CD4-positive, alpha-beta T cell treated with Interleukin-4 for 4 hours (primary cell): ENCODE measurements at regions not wholly inside any gene's neighbourhood (a gene's known extent, or its start where the extent isn't known, plus 50 kb on each side); places are given as distances from the start of the nearest gene placed in this dataset.
"Not testable (repeated sequence)": the region's sequence is repeated elsewhere in the genome, so short reads cannot be mapped to it uniquely, and the experiment has no call there.

ENCODE experiments used
- DNase-seq: peaks from one replicate; pipeline ENCODE4 v3.0.0-alpha.2; 2020

- not testable (repeated sequence) for DNase-seq
These were observed 107.1 kb upstream of the TP53BP2 start for GRCh38 chr1:223952801-223953200.

GRCh38 chr1:223951551-223951950, 105.8 kb upstream of the TP53BP2 start:
- DNase-seq: not testable (repeated sequence)

GRCh38 chr1:223949944-223950343, 104.2 kb upstream of the TP53BP2 start:
- not testable (repeated sequence) for DNase-seq

GRCh38 chr1:223948041-223948440, 102.3 kb upstream of the TP53BP2 start:
- not testable (repeated sequence) for DNase-seq

GRCh38 chr1:223936592-223936991, 90.8 kb upstream of the TP53BP2 start:
- not testable (repeated sequence) for DNase-seq

GRCh38 chr1:223931476-223931875, 85.7 kb upstream of the TP53BP2 start:
- not testable (repeated sequence) for DNase-seq

GRCh38 chr1:223920805-223921204, 75.1 kb upstream of the TP53BP2 start:
- not testable (repeated sequence) for DNase-seq

GRCh38 chr1:223915476-223915875, 69.7 kb upstream of the TP53BP2 start:
- not testable (repeated sequence) for DNase-seq

GRCh38 chr1:223913715-223914114, 68.0 kb upstream of the TP53BP2 start:
- not testable (repeated sequence) for DNase-seq

- DNase-seq: peak; percentile 38
These were observed 62.3 kb upstream of the TP53BP2 start for GRCh38 chr1:223907943-223908587.

GRCh38 chr1:223903221-223903620, 57.5 kb upstream of the TP53BP2 start:
- DNase-seq: not testable (repeated sequence)

- not testable (repeated sequence) for DNase-seq
These were observed 54.0 kb upstream of the TP53BP2 start for GRCh38 chr1:223899775-223900174.

- DNase-seq: not testable (repeated sequence)
These were observed 51.4 kb upstream of the TP53BP2 start for GRCh38 chr1:223897097-223897496.

- DNase-seq: not testable (repeated sequence)
These were observed 50.2 kb upstream of the TP53BP2 start for GRCh38 chr1:223895950-223896349.
